ENCODE measurements at regions not wholly inside any gene's neighbourhood (a gene's known extent, or its start where the extent isn't known, plus 50 kb on each side); places are given as distances from the start of the nearest gene placed in this dataset.

DNA sequence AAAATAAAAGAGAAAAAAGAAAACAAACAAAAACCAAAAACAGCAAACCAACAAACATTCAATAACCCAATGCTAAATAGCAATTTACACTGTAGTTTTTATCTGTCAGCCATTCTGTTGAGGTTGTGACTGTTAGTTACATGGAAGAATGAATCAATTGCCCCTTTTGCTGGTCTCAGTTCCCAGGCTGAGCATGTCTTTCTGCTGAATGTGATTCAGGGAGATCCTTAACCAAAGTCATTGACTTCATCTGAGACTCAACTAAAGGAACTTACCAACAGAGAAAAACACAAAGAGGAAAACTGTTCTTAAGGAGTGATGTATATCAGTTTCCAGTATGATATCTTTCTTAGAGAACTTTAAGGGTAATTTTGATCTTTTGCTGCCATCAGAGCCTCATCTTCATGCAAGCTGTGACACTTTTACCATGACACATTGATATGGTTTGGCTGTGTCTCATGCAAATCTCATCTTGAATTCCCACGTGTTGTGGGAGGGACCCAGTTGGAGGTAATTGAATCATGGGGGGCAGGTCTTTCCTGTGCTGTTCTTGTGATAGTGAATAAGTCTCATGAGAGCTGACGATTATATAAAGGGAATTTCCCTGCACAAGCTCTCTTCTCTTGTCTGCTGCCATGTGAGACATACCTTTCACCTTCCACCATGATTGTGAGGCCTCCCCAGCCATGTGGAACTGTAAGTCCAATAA lies 469.8 kb downstream of the KIF20B start:
- Histone ChIP-seq H3K36me3 (no peaks in the 10 kb centered on the region), H3K9me3 (no peaks in the 10 kb centered on the region), H3K27ac (no peak overlapping the region), H3K27me3 (no peaks in the 10 kb centered on the region), H3K4me3 (no peak overlapping the region), H3K4me1 (no peaks in the 10 kb centered on the region)
- FAIRE-seq (no peak), DNase-seq (no peak), ATAC-seq (no peak)
- no peak for TF ChIP-seq CTCF (IDR thresholded peaks at IDR 0.05)
- 32 to 35% methylated on average over 2 of the region's 2 CpGs for WGBS, 2 donors
- intact Hi-C loops (cut with DNase I) = no loop called here

- Histone ChIP-seq H3K27me3 (no peaks in the 10 kb centered on the region), H3K4me3 (no peak overlapping the region), H3K4me1 (no peaks in the 10 kb centered on the region), H3K36me3 (no peaks in the 10 kb centered on the region), H3K27ac (no peak overlapping the region), H3K9me3 (no peaks in the 10 kb centered on the region)
- intact Hi-C loops (cut with DNase I) = no loop called here
- DNase-seq (no peak), ATAC-seq (no peak), FAIRE-seq (no peak)
- TF ChIP-seq CTCF (IDR thresholded peaks at IDR 0.05) = no peak
- WGBS, 2 donors = 41 to 59% methylated on average over 3 of the region's 3 CpGs
These were observed 473.1 kb downstream of the KIF20B start for GRCh38 chr10:90174531-90174930.

- Histone ChIP-seq H3K36me3 (no peaks in the 10 kb centered on the region), H3K9me3 (no peaks in the 10 kb centered on the region), H3K4me1 (no peaks in the 10 kb centered on the region), H3K4me3 (no peak overlapping the region), H3K27ac (no peak overlapping the region), H3K27me3 (no peaks in the 10 kb centered on the region)
- DNase-seq (peak in 1 of 6 donors; percentile 27), FAIRE-seq (no peak), ATAC-seq (peak in 1 of 4 donors; percentile 18)
- WGBS, 2 donors = 66 to 73% methylated on average over 7 of the region's 7 CpGs
- no peak for TF ChIP-seq CTCF (IDR thresholded peaks at IDR 0.05)
- intact Hi-C loops (cut with DNase I) = no loop called here
These were observed 473.8 kb downstream of the KIF20B start for GRCh38 chr10:90175161-90175681.

- intact Hi-C loops (cut with DNase I) = no loop called here
- 48 to 62% methylated on average over 5 of the region's 5 CpGs for WGBS, 2 donors
- peak in 1 of 4 donors; percentile 12 for ATAC-seq
These were observed 478.5 kb downstream of the KIF20B start for GRCh38 chr10:90179696-90180407.

More at GRCh38 chr10:90179696-90180407, 478.5 kb downstream of the KIF20B start:
- H3K9me3 ChIP-seq = no peaks in the 10 kb centered on the region
- no peak for DNase-seq
- H3K27me3 ChIP-seq = no peaks in the 10 kb centered on the region
- H3K4me1 ChIP-seq = no peaks in the 10 kb centered on the region
- H3K36me3 ChIP-seq = no peaks in the 10 kb centered on the region
- no peak for FAIRE-seq
- no peak for TF ChIP-seq CTCF (IDR thresholded peaks at IDR 0.05)
- no peak overlapping the region for H3K4me3 ChIP-seq
- no peak overlapping the region for H3K27ac ChIP-seq
